PC-9 (cell line): ENCODE measurements at regions not wholly inside any gene's neighbourhood (a gene's known extent, or its start where the extent isn't known, plus 50 kb on each side); places are given as distances from the start of the nearest gene placed in this dataset.

Experiments
- CTCF ChIP-seq: fragments of 200-600 bp; sonication (generic); conservative IDR thresholded peaks from 2 replicates; pipeline ENCODE4 v1.6.1; 2017; ENCODE audit warnings: mixed run types, antibody characterized with exemption, mild to moderate bottlenecking, moderate library complexity
- EZH2 ChIP-seq: fragments of 200-600 bp; sonication (generic); IDR thresholded peaks from 2 replicates; pipeline ENCODE4 v1.8.0; 2017; ENCODE audit warnings: antibody characterized with exemption, low read depth

GRCh38 chr10:65090991-65091390, 1569.8 kb downstream of the REEP3 start:
- TF ChIP-seq CTCF, result no peak
- TF ChIP-seq EZH2, result no peak
